GM21528 (cell line): ENCODE measurements at regions not wholly inside any gene's neighbourhood (a gene's known extent, or its start where the extent isn't known, plus 50 kb on each side); places are given as distances from the start of the nearest gene placed in this dataset.

Experiments
- ATAC-seq: cut with Tn5 transposase; IDR thresholded peaks from one replicate; pipeline ENCODE4 v1.9.1; 2021; ENCODE audit warnings: mild to moderate bottlenecking, moderate library complexity; ENCODE audit not compliant: unreplicated experiment, low FRiP score

- no peak for ATAC-seq
These were observed 145.8 kb upstream of the TMEM72 start for GRCh38 chr10:44765299-44765698.

- ATAC-seq: no peak
These were observed 144.5 kb upstream of the TMEM72 start for GRCh38 chr10:44766631-44767030.

- no peak for ATAC-seq
These were observed 141.7 kb upstream of the TMEM72 start for GRCh38 chr10:44769450-44769849.

- ATAC-seq: no peak
These were observed 139.7 kb upstream of the TMEM72 start for GRCh38 chr10:44771233-44771995.

- ATAC-seq: no peak
These were observed 137.6 kb upstream of the TMEM72 start for GRCh38 chr10:44773565-44773964.

- no peak for ATAC-seq
These were observed 136.3 kb upstream of the TMEM72 start for GRCh38 chr10:44774676-44775401.

- ATAC-seq: no peak
These were observed 135.8 kb upstream of the TMEM72 start for GRCh38 chr10:44775402-44775741.

- no peak for ATAC-seq
These were observed 135.0 kb upstream of the TMEM72 start for GRCh38 chr10:44776181-44776580.

GRCh38 chr10:44779511-44779910 is 131.6 kb upstream of the TMEM72 start:
- no peak for ATAC-seq

- no peak for ATAC-seq
These were observed 130.7 kb upstream of the TMEM72 start for GRCh38 chr10:44780426-44780825.

- no peak for ATAC-seq
These were observed 130.0 kb upstream of the TMEM72 start for GRCh38 chr10:44781131-44781530.

GRCh38 chr10:44786286-44786850 is 124.8 kb upstream of the TMEM72 start:
- ATAC-seq: no peak

GRCh38 chr10:44787480-44788075 is 123.6 kb upstream of the TMEM72 start:
- no peak for ATAC-seq

- ATAC-seq: no peak
These were observed 122.7 kb upstream of the TMEM72 start for GRCh38 chr10:44788147-44789129.

- ATAC-seq: no peak
These were observed 118.9 kb upstream of the TMEM72 start for GRCh38 chr10:44792119-44792775.

- no peak for ATAC-seq
These were observed 111.2 kb upstream of the TMEM72 start for GRCh38 chr10:44799966-44800365.

GRCh38 chr10:44801383-44802327 is 109.5 kb upstream of the TMEM72 start:
- ATAC-seq: no peak

- ATAC-seq: no peak
These were observed 107.3 kb upstream of the TMEM72 start for GRCh38 chr10:44803862-44804261.

GRCh38 chr10:44804661-44805060 is 106.5 kb upstream of the TMEM72 start:
- no peak for ATAC-seq
